KMS-11 (cell line): ENCODE measurements at regions not wholly inside any gene's neighbourhood (a gene's known extent, or its start where the extent isn't known, plus 50 kb on each side); places are given as distances from the start of the nearest gene placed in this dataset.

ENCODE experiments used
- H2AFZ ChIP-seq: fragments of 200-600 bp; sonication (generic); 2 replicates; pipeline ENCODE4 v1.6.1; 2016; ENCODE audit warnings: antibody characterized with exemption, mixed run types, low read depth
- H3K27ac ChIP-seq: fragments of 200-600 bp; sonication (generic); 2 replicates; pipeline ENCODE4 v1.6.1; 2016; ENCODE audit warnings: mild to moderate bottlenecking, mixed run types
- H3K27me3 ChIP-seq: fragments of 200-600 bp; sonication (generic); 2 replicates; pipeline ENCODE4 v1.6.1; 2017; ENCODE audit warnings: mild to moderate bottlenecking, low read depth, mixed run types, moderate library complexity; ENCODE audit not compliant: insufficient read depth
- H3K36me3 ChIP-seq: fragments of 200-600 bp; sonication (generic); 2 replicates; pipeline ENCODE4 v1.6.1; 2017; ENCODE audit warnings: mild to moderate bottlenecking, mixed run types; ENCODE audit not compliant: insufficient read depth
- H3K4me1 ChIP-seq: fragments of 200-600 bp; sonication (generic); 2 replicates; pipeline ENCODE4 v1.6.1; 2016; ENCODE audit warnings: mild to moderate bottlenecking, low read depth, mixed run types; ENCODE audit not compliant: poor library complexity, severe bottlenecking
- H3K4me2 ChIP-seq: fragments of 200-600 bp; sonication (generic); 2 replicates; pipeline ENCODE4 v1.7.0; 2016; ENCODE audit warnings: mild to moderate bottlenecking, mixed run types
- H3K4me3 ChIP-seq: fragments of 200-600 bp; sonication (generic); IDR thresholded peaks from 2 replicates; pipeline ENCODE4 v1.6.1; 2017; ENCODE audit warnings: low read depth, low read length, mixed read lengths; ENCODE audit not compliant: insufficient read depth
- H3K79me2 ChIP-seq: fragments of 200-600 bp; sonication (generic); 2 replicates; pipeline ENCODE4 v1.6.1; 2016; ENCODE audit warnings: low read depth, mixed run types; ENCODE audit not compliant: insufficient read depth
- H3K9ac ChIP-seq: fragments of 200-600 bp; sonication (generic); 2 replicates; pipeline ENCODE4 v1.6.1; 2016; ENCODE audit warnings: mild to moderate bottlenecking, mixed run types
- H4K20me1 ChIP-seq: fragments of 200-600 bp; sonication (generic); 2 replicates; pipeline ENCODE4 v1.6.1; 2016; ENCODE audit warnings: mild to moderate bottlenecking, mixed run types; ENCODE audit not compliant: insufficient read depth
- TF ChIP-seq, protein P1 (sequence below): fragments of 200-600 bp; sonication (generic); conservative IDR thresholded peaks from 2 replicates; pipeline ENCODE4 v1.6.1; 2017; ENCODE audit warnings: low read depth, mild to moderate bottlenecking, antibody characterized with exemption, low read length, moderate library complexity, mixed read lengths

DNA sequence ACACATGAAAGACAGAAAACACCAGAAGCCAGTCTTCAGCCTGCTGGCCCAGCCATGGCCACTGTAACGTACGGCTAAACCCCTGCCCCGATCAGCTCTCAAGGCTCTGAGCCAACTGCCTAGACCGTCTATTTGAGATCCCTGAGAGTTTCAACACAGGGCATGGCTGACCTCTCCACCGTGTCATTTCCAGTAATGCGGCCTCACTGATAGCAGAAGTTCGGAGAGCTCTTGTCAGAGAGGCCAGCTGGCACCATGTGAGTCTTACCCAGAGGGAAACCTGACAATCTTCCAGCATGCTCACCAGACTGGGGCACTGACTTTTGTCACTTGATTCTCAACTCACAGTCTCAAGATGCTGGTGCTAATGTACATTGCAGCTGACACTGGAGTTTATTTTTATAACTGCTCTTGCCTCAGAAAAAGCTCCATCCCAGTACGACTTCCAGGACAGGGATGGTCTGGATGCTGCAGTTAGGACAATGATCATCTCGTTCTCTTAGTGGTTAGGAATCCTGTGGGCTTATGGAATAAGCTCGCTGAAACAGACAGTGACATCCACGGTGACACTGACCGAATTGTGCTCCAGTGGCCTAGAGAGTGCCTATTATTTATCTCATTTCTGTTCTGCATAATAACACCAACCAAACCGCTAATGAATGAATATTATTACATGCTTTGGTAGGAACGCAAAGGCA, 372.7 kb downstream of the ICE1 start:
- H3K27me3 ChIP-seq: no peaks in the 10 kb centered on the region
- H3K79me2 ChIP-seq: no peaks in the 10 kb centered on the region
- no peak overlapping the region for H3K4me3 ChIP-seq
- no peak overlapping the region for H3K27ac ChIP-seq
- no peak overlapping the region for H3K4me2 ChIP-seq
- no peak overlapping the region for H3K9ac ChIP-seq
- peaks cover 45% of the 10 kb centered on the region for H3K4me1 ChIP-seq
- TF ChIP-seq, protein P1, sequence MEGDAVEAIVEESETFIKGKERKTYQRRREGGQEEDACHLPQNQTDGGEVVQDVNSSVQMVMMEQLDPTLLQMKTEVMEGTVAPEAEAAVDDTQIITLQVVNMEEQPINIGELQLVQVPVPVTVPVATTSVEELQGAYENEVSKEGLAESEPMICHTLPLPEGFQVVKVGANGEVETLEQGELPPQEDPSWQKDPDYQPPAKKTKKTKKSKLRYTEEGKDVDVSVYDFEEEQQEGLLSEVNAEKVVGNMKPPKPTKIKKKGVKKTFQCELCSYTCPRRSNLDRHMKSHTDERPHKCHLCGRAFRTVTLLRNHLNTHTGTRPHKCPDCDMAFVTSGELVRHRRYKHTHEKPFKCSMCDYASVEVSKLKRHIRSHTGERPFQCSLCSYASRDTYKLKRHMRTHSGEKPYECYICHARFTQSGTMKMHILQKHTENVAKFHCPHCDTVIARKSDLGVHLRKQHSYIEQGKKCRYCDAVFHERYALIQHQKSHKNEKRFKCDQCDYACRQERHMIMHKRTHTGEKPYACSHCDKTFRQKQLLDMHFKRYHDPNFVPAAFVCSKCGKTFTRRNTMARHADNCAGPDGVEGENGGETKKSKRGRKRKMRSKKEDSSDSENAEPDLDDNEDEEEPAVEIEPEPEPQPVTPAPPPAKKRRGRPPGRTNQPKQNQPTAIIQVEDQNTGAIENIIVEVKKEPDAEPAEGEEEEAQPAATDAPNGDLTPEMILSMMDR: no peak
- H3K36me3 ChIP-seq: no peaks in the 10 kb centered on the region
- no peaks in the 10 kb centered on the region for H4K20me1 ChIP-seq
- no peak overlapping the region for H2AFZ ChIP-seq

DNA sequence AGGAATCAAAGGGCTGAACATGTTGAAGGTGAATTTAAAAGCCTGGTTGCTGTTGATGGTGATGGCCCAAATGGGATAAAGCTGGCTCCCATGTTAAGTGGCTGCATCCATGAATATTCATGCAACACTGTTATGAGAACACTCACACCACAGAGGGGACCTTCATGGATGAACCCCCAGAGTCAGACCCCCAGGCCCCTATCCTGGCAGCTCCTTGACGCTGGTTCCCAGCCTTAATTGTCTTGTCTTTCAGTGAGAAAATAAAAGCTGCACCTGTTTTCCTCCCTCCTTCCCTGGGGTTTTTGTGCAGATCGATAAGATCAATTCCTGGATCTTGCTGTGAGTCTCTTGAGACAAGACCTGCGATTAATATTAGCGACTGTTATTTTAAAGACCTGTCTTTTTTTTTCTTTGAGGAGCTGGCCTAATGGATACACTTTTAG, 371.7 kb downstream of the ICE1 start:
- H4K20me1 ChIP-seq: no peaks in the 10 kb centered on the region
- TF ChIP-seq, protein P1: no peak
- H2AFZ ChIP-seq: no peak overlapping the region
- H3K27me3 ChIP-seq: no peaks in the 10 kb centered on the region
- no peak overlapping the region for H3K4me3 ChIP-seq
- H3K36me3 ChIP-seq: no peaks in the 10 kb centered on the region
- H3K27ac ChIP-seq: no peak overlapping the region
- peaks cover 45% of the 10 kb centered on the region for H3K4me1 ChIP-seq
- H3K79me2 ChIP-seq: no peaks in the 10 kb centered on the region
- peak overlapping the region; percentile 47; the same call in 1 of the 2 replicates for H3K4me2 ChIP-seq
- no peak overlapping the region for H3K9ac ChIP-seq

DNA sequence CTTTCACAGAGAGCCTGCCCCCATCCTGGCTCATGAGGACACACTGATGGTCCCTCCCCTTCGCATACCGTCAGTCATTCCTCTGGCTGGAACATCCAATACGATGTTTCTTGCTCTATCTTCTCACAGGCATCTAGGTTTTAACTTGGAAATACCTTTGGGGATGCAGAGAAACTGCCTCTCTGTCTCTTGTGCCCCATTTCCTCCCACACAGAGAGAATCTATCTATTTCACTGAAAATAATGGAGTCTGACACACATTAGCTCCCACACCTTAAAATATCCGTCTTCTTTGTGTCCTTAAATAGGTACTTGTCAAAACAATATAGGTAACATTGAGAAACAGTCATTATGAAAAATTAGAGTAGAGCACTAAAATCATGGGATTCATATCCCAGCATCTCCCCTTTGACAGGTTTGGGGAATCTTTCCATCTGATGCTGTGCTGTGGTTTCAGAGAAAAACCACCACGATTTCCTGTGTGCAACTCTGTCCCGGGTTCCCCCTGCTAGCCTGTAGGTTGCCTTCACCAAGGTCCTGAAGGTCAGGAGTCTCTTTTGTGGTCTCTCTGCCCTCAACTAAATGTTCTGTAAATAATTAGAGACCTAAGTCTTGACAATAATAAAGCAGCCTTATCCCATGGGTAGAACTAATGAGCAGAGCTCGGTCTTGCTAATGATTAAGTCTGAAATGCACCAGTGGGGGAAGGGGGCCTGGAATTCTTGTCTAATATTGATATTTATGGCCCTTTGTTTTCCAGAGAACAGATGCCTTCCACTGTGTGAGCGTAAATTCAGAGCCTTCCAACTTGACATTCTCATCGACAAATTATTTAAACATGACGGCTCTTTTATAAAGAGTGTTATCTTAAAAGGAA, 371.0 kb downstream of the ICE1 start:
- Histone ChIP-seq H3K27me3 (no peaks in the 10 kb centered on the region), H3K9ac (no peak overlapping the region), H3K27ac (no peak overlapping the region), H4K20me1 (no peaks in the 10 kb centered on the region), H3K4me3 (no peak overlapping the region), H2AFZ (no peak overlapping the region), H3K4me1 (peaks cover 45% of the 10 kb centered on the region), H3K36me3 (no peaks in the 10 kb centered on the region), H3K4me2 (peak overlapping the region; percentile 47), H3K79me2 (no peaks in the 10 kb centered on the region)
- TF ChIP-seq, protein P1: no peak

DNA sequence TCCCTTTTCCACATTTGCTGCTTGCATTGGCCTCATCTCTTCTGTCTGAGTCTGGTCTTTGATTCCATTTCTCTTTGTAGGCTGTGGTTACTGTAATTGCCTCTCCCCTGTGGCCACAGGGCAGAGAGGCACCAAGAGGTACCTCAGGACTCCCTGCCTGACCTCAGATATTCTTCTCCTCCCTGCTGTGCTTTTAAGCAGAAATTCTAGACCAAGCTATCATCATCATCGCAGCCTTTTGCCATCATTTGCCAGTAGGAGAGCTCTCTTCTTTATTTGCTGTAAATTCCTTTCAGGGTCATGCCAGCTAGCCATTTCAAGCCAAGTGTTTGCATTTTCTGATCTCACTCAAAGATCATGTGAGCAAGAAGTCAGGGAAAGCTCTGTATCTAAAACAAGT, 369.6 kb downstream of the ICE1 start:
- H3K36me3 ChIP-seq: no peaks in the 10 kb centered on the region
- TF ChIP-seq, protein P1: no peak
- H3K4me1 ChIP-seq: peaks cover 42% of the 10 kb centered on the region

More for the DNA sequence above, 369.6 kb downstream of the ICE1 start:
- H3K4me3 ChIP-seq: no peak overlapping the region
- H3K27me3 ChIP-seq: no peaks in the 10 kb centered on the region
- H2AFZ ChIP-seq: no peak overlapping the region
- no peaks in the 10 kb centered on the region for H3K79me2 ChIP-seq
- H3K27ac ChIP-seq: no peak overlapping the region
- no peaks in the 10 kb centered on the region for H4K20me1 ChIP-seq
- H3K4me2 ChIP-seq: peak overlapping the region; percentile 11; the same call in 1 of the 2 replicates
- no peak overlapping the region for H3K9ac ChIP-seq
